Thyroid gland (tissue), 4 donors: ENCODE measurements at regions not wholly inside any gene's neighbourhood (a gene's known extent, or its start where the extent isn't known, plus 50 kb on each side); places are given as distances from the start of the nearest gene placed in this dataset.

Experiments
- CTCF ChIP-seq, 6 experiments: fragments of 200-600 bp in 3 of 6; fragments of 450-650 bp in 3 of 6; sonication (generic) in 3 of 6; IDR thresholded peaks; one replicate each; pipeline ENCODE4 v1.5.1; 2016 to 2019; ENCODE audit warnings: antibody characterized with exemption in 6 of 6, mild to moderate bottlenecking in 2 of 6, inconsistent platforms in 1 of 6, moderate library complexity in 1 of 6
- POLR2A ChIP-seq, 2 donors: fragments of 450-650 bp; IDR thresholded peaks; one replicate each; pipeline ENCODE4 v1.6.1; 2017; ENCODE audit warnings: antibody characterized with exemption in 2 of 2, mild to moderate bottlenecking in 2 of 2, moderate library complexity in 1 of 2

DNA sequence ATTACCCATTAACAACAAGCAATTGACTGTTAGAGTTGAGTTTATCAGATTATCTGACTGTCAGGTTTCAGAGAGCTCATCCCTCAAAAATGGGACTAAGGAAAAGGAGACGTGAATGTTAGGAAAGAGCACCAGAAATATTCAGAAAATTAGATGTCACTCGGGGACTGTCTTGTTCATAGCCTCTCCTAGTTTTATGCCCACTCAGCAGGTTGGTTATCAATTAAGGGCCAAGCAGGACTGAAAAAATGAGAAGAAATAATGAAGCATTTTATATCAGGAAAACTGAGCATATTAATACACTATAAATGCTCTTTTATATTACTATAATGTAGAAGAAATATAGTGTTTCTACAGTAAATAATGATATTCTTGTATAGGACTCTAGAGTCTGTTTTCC, 188.1 kb upstream of the NRXN1 start:
- TF ChIP-seq CTCF (IDR thresholded peaks at IDR 0.05), result no peak
- no peak for TF ChIP-seq POLR2A (IDR thresholded peaks at IDR 0.05)
